ENCODE measurements at regions not wholly inside any gene's neighbourhood (a gene's known extent, or its start where the extent isn't known, plus 50 kb on each side); places are given as distances from the start of the nearest gene placed in this dataset.

GRCh38 chr1:81512252-81513003 is 288.3 kb upstream of the ADGRL2 start:
- no peaks in the 10 kb centered on the region for H3K36me3 ChIP-seq (ENCODE audit: low read depth, missing control alignments)
- H3K27ac ChIP-seq, result no peak overlapping the region
- 81% methylated on average over 5 of the region's 5 CpGs for WGBS, 2 donors
- no peak overlapping the region for H3K4me3 ChIP-seq
- intact Hi-C loops (cut with DNase I; ENCODE audit: low total_unique reads), result no loop called here
- H3K9me3 ChIP-seq, result no peaks in the 10 kb centered on the region
- H3K27me3 ChIP-seq, result no peaks in the 10 kb centered on the region
- no peak for DNase-seq
- H3K4me1 ChIP-seq, result no peaks in the 10 kb centered on the region
- TF ChIP-seq POLR2A (IDR thresholded peaks at IDR 0.05), result no peak
- TF ChIP-seq, protein P1, sequence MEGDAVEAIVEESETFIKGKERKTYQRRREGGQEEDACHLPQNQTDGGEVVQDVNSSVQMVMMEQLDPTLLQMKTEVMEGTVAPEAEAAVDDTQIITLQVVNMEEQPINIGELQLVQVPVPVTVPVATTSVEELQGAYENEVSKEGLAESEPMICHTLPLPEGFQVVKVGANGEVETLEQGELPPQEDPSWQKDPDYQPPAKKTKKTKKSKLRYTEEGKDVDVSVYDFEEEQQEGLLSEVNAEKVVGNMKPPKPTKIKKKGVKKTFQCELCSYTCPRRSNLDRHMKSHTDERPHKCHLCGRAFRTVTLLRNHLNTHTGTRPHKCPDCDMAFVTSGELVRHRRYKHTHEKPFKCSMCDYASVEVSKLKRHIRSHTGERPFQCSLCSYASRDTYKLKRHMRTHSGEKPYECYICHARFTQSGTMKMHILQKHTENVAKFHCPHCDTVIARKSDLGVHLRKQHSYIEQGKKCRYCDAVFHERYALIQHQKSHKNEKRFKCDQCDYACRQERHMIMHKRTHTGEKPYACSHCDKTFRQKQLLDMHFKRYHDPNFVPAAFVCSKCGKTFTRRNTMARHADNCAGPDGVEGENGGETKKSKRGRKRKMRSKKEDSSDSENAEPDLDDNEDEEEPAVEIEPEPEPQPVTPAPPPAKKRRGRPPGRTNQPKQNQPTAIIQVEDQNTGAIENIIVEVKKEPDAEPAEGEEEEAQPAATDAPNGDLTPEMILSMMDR (IDR thresholded peaks at IDR 0.05), result no peak

- TF ChIP-seq, protein P1 (IDR thresholded peaks at IDR 0.05), result no peak
- Histone ChIP-seq H3K4me1 (no peaks in the 10 kb centered on the region), H3K4me3 (no peak overlapping the region), H3K27me3 (no peaks in the 10 kb centered on the region), H3K9me3 (no peaks in the 10 kb centered on the region), H3K27ac (no peak overlapping the region), H3K36me3 (ENCODE audit: low read depth, missing control alignments) (no peaks in the 10 kb centered on the region)
- no peak for DNase-seq
- intact Hi-C loops (cut with DNase I; ENCODE audit: low total_unique reads), result no loop called here
- 79 to 92% methylated on average over 3 of the region's 3 CpGs for WGBS, 2 donors
Observed at GRCh38 chr1:81511281-81511680, 289.5 kb upstream of the ADGRL2 start.

- Histone ChIP-seq H3K4me3 (no peak overlapping the region), H3K27ac (no peak overlapping the region), H3K36me3 (ENCODE audit: low read depth, missing control alignments) (no peaks in the 10 kb centered on the region), H3K9me3 (no peaks in the 10 kb centered on the region), H3K27me3 (no peaks in the 10 kb centered on the region), H3K4me1 (no peaks in the 10 kb centered on the region)
- TF ChIP-seq, protein P1 (IDR thresholded peaks at IDR 0.05), result no peak
- TF ChIP-seq POLR2A (IDR thresholded peaks at IDR 0.05), result no peak
- 89 to 93% methylated on average over 3 of the region's 3 CpGs for WGBS, 2 donors
- DNase-seq, result no peak
- intact Hi-C loops (cut with DNase I; ENCODE audit: low total_unique reads), result no loop called here
Observed at GRCh38 chr1:81510701-81511100, 290.0 kb upstream of the ADGRL2 start.

GRCh38 chr1:81509594-81509993 is 291.1 kb upstream of the ADGRL2 start:
- no peaks in the 10 kb centered on the region for H3K9me3 ChIP-seq
- TF ChIP-seq, protein P1 (IDR thresholded peaks at IDR 0.05), result no peak
- TF ChIP-seq POLR2A (IDR thresholded peaks at IDR 0.05), result no peak
- no peak overlapping the region for H3K27ac ChIP-seq
- no peaks in the 10 kb centered on the region for H3K4me1 ChIP-seq
- H3K36me3 ChIP-seq (ENCODE audit: low read depth, missing control alignments), result no peaks in the 10 kb centered on the region
- no peak for DNase-seq
- intact Hi-C loops (cut with DNase I; ENCODE audit: low total_unique reads), result no loop called here
- H3K27me3 ChIP-seq, result no peaks in the 10 kb centered on the region
- WGBS, 2 donors, result 88 to 96% methylated on average over 5 of the region's 5 CpGs
- H3K4me3 ChIP-seq, result no peak overlapping the region

- TF ChIP-seq, protein P1 (IDR thresholded peaks at IDR 0.05), result no peak
- TF ChIP-seq POLR2A (IDR thresholded peaks at IDR 0.05), result no peak
- 95 to 96% methylated on average over 1 of the region's 1 CpG for WGBS, 2 donors
- intact Hi-C loops (cut with DNase I; ENCODE audit: low total_unique reads), result no loop called here
Observed at GRCh38 chr1:81506699-81507098, 294.0 kb upstream of the ADGRL2 start.

More at GRCh38 chr1:81506699-81507098, 294.0 kb upstream of the ADGRL2 start:
- H3K4me3 ChIP-seq, result no peak overlapping the region
- no peaks in the 10 kb centered on the region for H3K9me3 ChIP-seq
- DNase-seq, result no peak
- H3K36me3 ChIP-seq (ENCODE audit: low read depth, missing control alignments), result no peaks in the 10 kb centered on the region
- H3K27me3 ChIP-seq, result no peaks in the 10 kb centered on the region
- H3K27ac ChIP-seq, result no peak overlapping the region
- H3K4me1 ChIP-seq, result no peaks in the 10 kb centered on the region
